GM13976 (cell line): ENCODE measurements at regions not wholly inside any gene's neighbourhood (a gene's known extent, or its start where the extent isn't known, plus 50 kb on each side); places are given as distances from the start of the nearest gene placed in this dataset.
A peak's percentile ranks its signal among the peaks of the same experiment; 100 is the strongest.

ENCODE experiments used
- DNase-seq: peaks from one replicate; pipeline ENCODE4 v3.0.0; 2012; ENCODE audit warnings: low spot score
- CTCF ChIP-seq: IDR thresholded peaks from 2 replicates; pipeline ENCODE4 v1.5.1; 2012; ENCODE audit warnings: borderline replicate concordance, mild to moderate bottlenecking; ENCODE audit not compliant: insufficient read depth; ENCODE audit errors: extremely low read depth, missing control alignments, control extremely low read depth
- in situ Hi-C: fragments of 300-500 bp; cut with MboI; formaldehyde crosslinking; loops from one replicate; pipeline ENCODE4 v1.12.0; 2022; ENCODE audit warnings: low sequenced_read_pairs, mixed read lengths, inconsistent platforms; ENCODE audit not compliant: unreplicated experiment

DNA sequence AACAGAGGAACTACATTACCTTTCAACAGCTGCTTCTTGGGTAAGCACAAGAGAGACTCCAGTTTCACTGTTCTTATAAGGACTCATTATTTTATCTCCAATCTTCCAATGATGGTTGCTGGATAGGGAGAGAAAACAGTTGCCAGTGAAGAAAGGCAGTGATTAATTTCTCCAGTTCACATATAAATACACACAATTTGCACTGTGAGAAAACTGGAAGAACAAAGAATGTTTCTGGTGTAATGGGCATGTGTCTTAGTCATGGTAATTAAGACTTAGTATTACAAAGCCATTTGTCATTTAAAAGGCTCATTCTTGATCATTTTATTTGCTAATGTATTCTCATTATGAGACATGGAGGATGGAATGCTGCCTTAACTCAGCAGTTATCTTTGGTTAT is 78.0 kb upstream of the FAR2 start:
- TF ChIP-seq CTCF = no peak
- DNase-seq = no peak
- in situ Hi-C loops = loop anchor here (10.0 kb wide), 1 partner anchor 244 kb away; no protein-coding TSS in a partner anchor

GRCh38 chr12:29072631-29073030 is 76.4 kb upstream of the FAR2 start:
- TF ChIP-seq CTCF = no peak
- in situ Hi-C loops = loop anchor here (10.0 kb wide), 1 partner anchor 242 kb away; no protein-coding TSS in a partner anchor
- no peak for DNase-seq

DNA sequence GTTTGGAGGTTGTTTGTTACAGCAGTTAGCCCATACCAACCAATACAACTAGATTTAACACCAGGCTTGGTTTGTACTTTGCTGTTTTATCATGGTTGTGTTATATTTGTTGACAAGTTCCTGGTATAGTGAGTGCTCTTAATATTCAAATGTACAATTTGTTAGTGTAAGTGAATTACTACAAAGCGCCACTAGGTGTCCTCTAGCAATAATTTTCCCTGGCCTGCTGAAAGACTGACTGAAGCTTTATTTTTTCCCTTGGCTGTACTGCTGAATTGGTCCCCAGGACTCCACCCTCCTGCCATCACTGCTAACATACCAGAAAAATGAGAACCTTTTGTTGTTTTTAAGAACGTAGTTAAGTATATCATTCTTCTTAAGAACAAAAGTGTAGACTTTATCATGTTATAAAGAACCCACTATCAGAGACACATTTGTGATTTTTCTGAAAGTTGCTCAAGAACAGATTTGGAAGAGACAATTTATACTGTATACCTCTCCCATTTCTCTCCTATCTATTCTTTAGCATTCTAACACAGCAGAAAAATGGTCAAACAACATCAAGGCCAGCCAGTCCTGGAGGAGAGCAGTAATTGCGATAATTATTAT is 75.3 kb upstream of the FAR2 start:
- peak; percentile 44 for TF ChIP-seq CTCF
- DNase-seq = peak; percentile 17
- in situ Hi-C loops = loop anchor here (10.0 kb wide), 1 partner anchor 241 kb away; no protein-coding TSS in a partner anchor

- TF ChIP-seq CTCF = no peak
- no peak for DNase-seq
- in situ Hi-C loops = no loop called here
These were observed 68.0 kb upstream of the FAR2 start for GRCh38 chr12:29081101-29081500.

DNA sequence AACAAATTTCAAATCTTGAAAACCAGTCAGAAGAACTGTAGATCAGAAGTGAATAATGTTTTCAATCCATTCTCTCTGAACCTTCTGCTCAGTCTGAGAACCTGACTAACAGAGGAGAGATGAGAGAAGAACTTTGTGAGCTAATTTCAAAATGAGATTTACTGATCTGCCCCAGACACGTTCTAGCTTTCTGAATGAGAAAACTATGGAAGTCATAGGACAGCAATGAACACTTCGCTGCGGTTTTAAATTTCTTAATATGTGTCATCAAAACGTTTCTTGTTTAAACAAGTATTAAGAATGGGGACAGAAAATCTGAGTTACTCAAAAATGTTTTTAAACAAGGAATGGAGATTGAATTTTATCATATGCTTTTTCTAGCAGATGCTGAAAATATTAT is 66.6 kb upstream of the FAR2 start:
- no peak for DNase-seq
- in situ Hi-C loops = no loop called here
- TF ChIP-seq CTCF = no peak

DNA sequence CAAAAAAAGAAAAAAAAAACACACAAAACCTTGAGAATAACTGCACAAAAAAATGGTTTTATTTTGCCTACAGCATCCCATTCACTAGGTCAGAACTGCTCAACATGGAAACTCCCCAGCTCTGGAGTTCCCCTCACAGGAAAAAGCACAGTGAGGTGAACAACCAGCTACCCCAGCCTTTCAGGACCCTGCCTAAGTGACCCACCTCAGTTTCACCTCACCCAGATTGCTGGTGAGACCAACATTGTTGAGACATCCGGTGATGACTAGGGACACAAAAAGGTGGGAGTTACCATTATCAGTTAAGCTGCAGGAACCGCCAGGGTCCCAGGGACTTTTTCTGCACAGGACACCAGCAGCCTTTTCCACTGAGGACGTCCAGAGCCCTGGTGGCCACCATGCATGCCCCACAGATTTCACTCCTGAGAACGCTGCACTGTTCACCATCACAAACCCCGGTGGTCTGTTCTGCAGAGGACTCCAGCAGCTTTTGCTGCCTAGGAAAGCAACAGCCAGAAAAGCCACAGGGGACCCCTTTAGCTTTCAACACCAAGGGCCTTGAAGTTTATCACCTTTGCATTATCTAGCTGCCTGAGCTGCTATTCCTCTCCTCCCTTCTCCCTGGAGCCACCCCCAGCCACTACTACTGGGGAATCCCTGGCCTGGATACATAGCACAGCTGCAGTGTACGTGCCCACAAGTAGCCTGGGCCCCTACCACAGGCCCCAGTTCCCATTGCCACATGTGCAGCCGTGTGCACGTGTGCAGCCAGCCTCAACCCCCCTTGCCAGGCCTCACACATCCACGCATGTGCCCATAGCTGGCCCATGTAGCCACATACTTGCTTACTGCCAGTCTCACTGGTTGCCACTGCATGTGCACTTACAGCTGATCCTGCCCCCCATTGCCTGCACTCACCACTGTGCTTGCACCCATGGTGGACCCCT is 62.5 kb upstream of the FAR2 start:
- in situ Hi-C loops = no loop called here
- TF ChIP-seq CTCF = no peak
- no peak for DNase-seq
